ENCODE measurements at regions not wholly inside any gene's neighbourhood (a gene's known extent, or its start where the extent isn't known, plus 50 kb on each side); places are given as distances from the start of the nearest gene placed in this dataset.

- no peak for TF ChIP-seq CTCF (IDR thresholded peaks at IDR 0.05; ENCODE audit: low read depth, low read length, missing control alignments)
- DNase-seq (ENCODE audit: low read depth), result no peak
- no peak overlapping the region for H3K4me3 ChIP-seq (ENCODE audit: low read depth, low read length)
Measured at GRCh38 chr10:61828034-61828433, 73.5 kb upstream of the ARID5B start.

GRCh38 chr10:61828788-61829187 is 72.7 kb upstream of the ARID5B start:
- H3K4me3 ChIP-seq (ENCODE audit: low read depth, low read length), result no peak overlapping the region
- no peak for TF ChIP-seq CTCF (IDR thresholded peaks at IDR 0.05; ENCODE audit: low read depth, low read length, missing control alignments)
- no peak for DNase-seq (ENCODE audit: low read depth)

GRCh38 chr10:61830072-61830845 is 71.2 kb upstream of the ARID5B start:
- no peak for DNase-seq (ENCODE audit: low read depth)
- no peak overlapping the region for H3K4me3 ChIP-seq (ENCODE audit: low read depth, low read length)
- no peak for TF ChIP-seq CTCF (IDR thresholded peaks at IDR 0.05; ENCODE audit: low read depth, low read length, missing control alignments)

GRCh38 chr10:61830846-61831273 is 70.6 kb upstream of the ARID5B start:
- DNase-seq (ENCODE audit: low read depth), result no peak
- TF ChIP-seq CTCF (IDR thresholded peaks at IDR 0.05; ENCODE audit: low read depth, low read length, missing control alignments), result no peak
- no peak overlapping the region for H3K4me3 ChIP-seq (ENCODE audit: low read depth, low read length)

- no peak overlapping the region for H3K4me3 ChIP-seq (ENCODE audit: low read depth, low read length)
- DNase-seq (ENCODE audit: low read depth), result no peak
- TF ChIP-seq CTCF (IDR thresholded peaks at IDR 0.05; ENCODE audit: low read depth, low read length, missing control alignments), result no peak
Measured at GRCh38 chr10:61832866-61833481, 68.5 kb upstream of the ARID5B start.

- no peak for TF ChIP-seq CTCF (IDR thresholded peaks at IDR 0.05; ENCODE audit: low read depth, low read length, missing control alignments)
- DNase-seq (ENCODE audit: low read depth), result no peak
- no peak overlapping the region for H3K4me3 ChIP-seq (ENCODE audit: low read depth, low read length)
Measured at GRCh38 chr10:61834519-61834918, 67.0 kb upstream of the ARID5B start.

All from GM12864 (cell line).